Nephron (organoid): ENCODE measurements at regions not wholly inside any gene's neighbourhood (a gene's known extent, or its start where the extent isn't known, plus 50 kb on each side); places are given as distances from the start of the nearest gene placed in this dataset.

Source experiments
- H3K27ac Mint-ChIP-seq, 3 experiments: 2 replicates each; pipeline ENCODE4 v1.8.0; 2020; ENCODE audit warnings: mixed read lengths in 3 of 3, mild to moderate bottlenecking in 2 of 3, moderate library complexity in 1 of 3
- H3K27me3 Mint-ChIP-seq: 2 replicates; pipeline ENCODE4 v1.8.0; 2021; ENCODE audit warnings: low read depth, mild to moderate bottlenecking, moderate library complexity, mixed read lengths
- H3K36me3 Mint-ChIP-seq: 2 replicates; pipeline ENCODE4 v1.8.0; 2020; ENCODE audit warnings: low read depth, mixed read lengths
- H3K4me1 Mint-ChIP-seq: 2 replicates; pipeline ENCODE4 v1.8.0; 2020; ENCODE audit warnings: mixed read lengths
- H3K4me3 Mint-ChIP-seq, 3 experiments: 2 replicates each; pipeline ENCODE4 v1.8.0; 2020; ENCODE audit warnings: mild to moderate bottlenecking in 3 of 3, mixed read lengths in 3 of 3, moderate library complexity in 2 of 3
- H3K9me3 Mint-ChIP-seq: 2 replicates; pipeline ENCODE4 v1.8.0; 2020; ENCODE audit warnings: mixed read lengths
- TF ChIP-seq, protein P1 (sequence below), 3 experiments: fragments of 200-600 bp; sonication (generic); IDR thresholded peaks; one replicate each; pipeline ENCODE4 v1.5.0; 2021; ENCODE audit warnings: antibody characterized with exemption in 3 of 3; ENCODE audit not compliant: unreplicated experiment in 3 of 3

DNA sequence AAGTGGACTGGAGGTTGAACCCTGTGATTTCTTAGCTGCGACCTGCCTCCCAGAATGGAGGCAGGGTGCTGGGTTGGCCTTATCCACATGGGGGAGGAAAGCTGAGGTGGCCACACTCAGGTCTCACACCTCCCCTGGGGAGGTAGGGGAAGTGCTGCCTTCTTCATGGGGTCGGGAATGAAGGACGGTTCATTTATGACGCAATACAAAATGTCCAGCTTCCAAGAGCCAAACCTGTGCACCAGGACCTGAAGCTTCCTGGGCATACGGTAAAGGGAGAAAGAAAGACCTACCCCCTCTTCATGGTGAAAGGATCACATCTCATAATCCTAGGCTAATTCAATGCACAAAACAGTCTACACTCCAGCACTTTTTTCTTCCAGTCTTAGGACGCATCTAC lies 150.6 kb upstream of the CDYL start:
- H3K4me1 Mint-ChIP-seq, result no peaks in the 10 kb centered on the region
- H3K27ac Mint-ChIP-seq, result no peak overlapping the region
- no peaks in the 10 kb centered on the region for H3K27me3 Mint-ChIP-seq
- peaks cover 11% of the 10 kb centered on the region for H3K9me3 Mint-ChIP-seq
- TF ChIP-seq, protein P1, sequence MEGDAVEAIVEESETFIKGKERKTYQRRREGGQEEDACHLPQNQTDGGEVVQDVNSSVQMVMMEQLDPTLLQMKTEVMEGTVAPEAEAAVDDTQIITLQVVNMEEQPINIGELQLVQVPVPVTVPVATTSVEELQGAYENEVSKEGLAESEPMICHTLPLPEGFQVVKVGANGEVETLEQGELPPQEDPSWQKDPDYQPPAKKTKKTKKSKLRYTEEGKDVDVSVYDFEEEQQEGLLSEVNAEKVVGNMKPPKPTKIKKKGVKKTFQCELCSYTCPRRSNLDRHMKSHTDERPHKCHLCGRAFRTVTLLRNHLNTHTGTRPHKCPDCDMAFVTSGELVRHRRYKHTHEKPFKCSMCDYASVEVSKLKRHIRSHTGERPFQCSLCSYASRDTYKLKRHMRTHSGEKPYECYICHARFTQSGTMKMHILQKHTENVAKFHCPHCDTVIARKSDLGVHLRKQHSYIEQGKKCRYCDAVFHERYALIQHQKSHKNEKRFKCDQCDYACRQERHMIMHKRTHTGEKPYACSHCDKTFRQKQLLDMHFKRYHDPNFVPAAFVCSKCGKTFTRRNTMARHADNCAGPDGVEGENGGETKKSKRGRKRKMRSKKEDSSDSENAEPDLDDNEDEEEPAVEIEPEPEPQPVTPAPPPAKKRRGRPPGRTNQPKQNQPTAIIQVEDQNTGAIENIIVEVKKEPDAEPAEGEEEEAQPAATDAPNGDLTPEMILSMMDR (IDR thresholded peaks at IDR 0.05; ENCODE audit: unreplicated experiment in 3 of 3), result no peak
- H3K36me3 Mint-ChIP-seq, result no peaks in the 10 kb centered on the region
- no peak overlapping the region for H3K4me3 Mint-ChIP-seq

DNA sequence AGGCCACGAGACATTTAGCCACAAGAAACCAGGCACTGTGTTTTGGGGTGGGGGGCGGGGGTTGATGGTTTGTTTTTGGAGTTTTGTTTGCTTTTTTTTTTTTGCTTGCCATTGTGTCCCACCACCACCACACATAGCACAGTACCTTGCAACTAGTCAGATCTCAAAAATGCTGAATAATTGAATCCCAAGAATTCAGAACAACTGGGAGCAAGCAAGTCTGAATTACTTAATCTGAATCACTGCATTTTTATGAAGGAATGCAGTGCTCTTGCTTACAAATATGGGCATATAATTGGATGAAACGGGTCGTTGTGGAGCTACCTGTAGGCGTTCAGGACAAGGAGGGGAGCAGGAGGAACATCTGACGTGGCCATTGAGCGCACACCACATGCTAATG lies 151.5 kb upstream of the CDYL start:
- no peak overlapping the region for H3K27ac Mint-ChIP-seq
- H3K36me3 Mint-ChIP-seq, result no peaks in the 10 kb centered on the region
- TF ChIP-seq, protein P1 (IDR thresholded peaks at IDR 0.05; ENCODE audit: unreplicated experiment in 3 of 3), result no peak
- H3K27me3 Mint-ChIP-seq, result no peaks in the 10 kb centered on the region
- peaks cover 6% of the 10 kb centered on the region for H3K9me3 Mint-ChIP-seq
- no peak overlapping the region for H3K4me3 Mint-ChIP-seq
- H3K4me1 Mint-ChIP-seq, result no peaks in the 10 kb centered on the region

DNA sequence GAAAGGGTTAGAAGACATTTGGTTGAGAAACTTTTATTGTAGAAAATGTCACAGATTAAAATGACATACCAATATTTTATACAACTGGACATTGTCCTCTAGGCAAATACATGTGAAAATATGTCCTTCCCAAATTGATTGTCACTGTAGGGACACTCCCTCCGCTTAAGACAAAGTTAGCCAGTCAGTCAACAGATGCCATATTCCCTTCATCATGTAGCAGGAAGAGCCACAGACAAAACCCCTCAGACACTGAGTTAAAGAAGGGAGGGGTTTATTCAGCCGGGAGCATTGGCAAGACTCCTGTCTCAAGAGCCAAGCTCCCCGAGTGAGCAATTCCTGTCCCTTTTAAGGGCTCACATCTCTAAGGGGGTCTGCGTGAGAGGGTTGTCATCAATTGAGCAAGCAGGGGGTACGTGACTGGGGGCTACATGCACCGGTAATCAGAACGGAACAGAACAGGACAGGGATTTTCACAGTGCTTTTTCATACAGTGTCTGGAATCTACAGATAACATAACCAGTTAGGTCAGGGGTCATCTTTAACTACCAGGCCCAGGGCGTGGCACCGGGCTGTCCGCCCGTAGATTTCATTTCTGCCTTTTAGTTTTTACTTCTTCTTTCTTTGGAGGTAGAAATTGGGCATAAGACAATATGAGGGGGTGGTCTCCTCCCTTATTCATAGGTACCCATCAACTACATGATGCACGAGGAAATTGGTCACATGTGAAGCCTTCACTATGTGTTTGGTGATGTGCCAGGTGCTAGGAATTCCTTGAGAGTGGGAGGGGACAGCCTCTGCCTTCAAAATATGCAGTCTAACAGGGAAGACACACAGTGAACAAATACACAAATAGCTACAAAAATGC lies 155.7 kb upstream of the CDYL start:
- Mint-ChIP-seq H3K9me3 (peaks cover 4% of the 10 kb centered on the region), H3K27me3 (no peaks in the 10 kb centered on the region), H3K36me3 (no peaks in the 10 kb centered on the region), H3K27ac (no peak overlapping the region), H3K4me3 (no peak overlapping the region), H3K4me1 (no peaks in the 10 kb centered on the region)
- TF ChIP-seq, protein P1 (IDR thresholded peaks at IDR 0.05; ENCODE audit: unreplicated experiment in 3 of 3), result no peak

DNA sequence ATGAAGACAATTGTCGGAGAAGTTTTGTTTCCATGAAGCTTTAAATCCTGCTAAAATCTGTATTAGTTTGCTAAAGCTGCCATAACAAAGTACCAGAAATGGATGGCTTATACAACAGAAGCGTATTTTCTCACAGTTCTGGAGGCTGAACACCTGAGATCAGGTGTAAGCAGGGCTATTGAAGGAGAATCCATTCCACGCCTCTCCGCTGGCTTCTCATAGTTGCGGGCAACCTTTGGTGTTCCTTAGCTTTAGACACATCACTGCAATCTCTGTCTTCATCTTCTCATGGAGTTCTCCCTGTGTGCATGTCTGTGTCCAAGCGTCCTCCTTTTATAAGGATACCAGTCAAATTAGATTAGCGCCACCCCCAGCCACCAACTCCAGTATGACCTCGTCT lies 159.9 kb upstream of the CDYL start:
- TF ChIP-seq, protein P1 (IDR thresholded peaks at IDR 0.05; ENCODE audit: unreplicated experiment in 3 of 3), result no peak
- peaks cover 6% of the 10 kb centered on the region for H3K9me3 Mint-ChIP-seq
- no peaks in the 10 kb centered on the region for H3K27me3 Mint-ChIP-seq

DNA sequence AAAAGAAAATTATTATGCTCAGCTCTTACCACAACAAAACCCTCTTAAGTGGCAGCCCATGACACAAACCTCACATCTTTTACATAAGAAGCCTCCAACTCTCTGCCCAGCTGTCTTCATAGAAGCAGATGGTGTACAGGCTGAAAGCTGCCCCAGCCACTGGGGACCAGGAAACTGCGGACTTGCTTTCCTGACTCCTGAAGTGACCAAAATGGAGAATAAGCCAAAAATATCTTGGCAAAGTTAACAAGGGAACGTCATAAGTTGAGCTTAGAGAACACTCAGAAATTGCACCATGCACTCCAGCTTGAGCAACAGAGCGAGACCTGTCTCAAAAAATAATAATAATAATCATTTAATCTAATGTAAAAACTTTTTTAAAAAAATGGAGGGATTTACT lies 160.3 kb upstream of the CDYL start:
- Mint-ChIP-seq H3K36me3 (no peaks in the 10 kb centered on the region), H3K4me3 (peak overlapping the region in 1 of 3 experiments; percentile 25), H3K27ac (no peak overlapping the region), H3K9me3 (peaks cover 6% of the 10 kb centered on the region), H3K4me1 (peaks cover 31% of the 10 kb centered on the region), H3K27me3 (no peaks in the 10 kb centered on the region)
- TF ChIP-seq, protein P1 (IDR thresholded peaks at IDR 0.05; ENCODE audit: unreplicated experiment in 3 of 3), result no peak

More for the DNA sequence above, 159.9 kb upstream of the CDYL start:
- Mint-ChIP-seq H3K4me3 (no peak overlapping the region), H3K36me3 (no peaks in the 10 kb centered on the region), H3K27ac (no peak overlapping the region), H3K4me1 (peaks cover 27% of the 10 kb centered on the region)

DNA sequence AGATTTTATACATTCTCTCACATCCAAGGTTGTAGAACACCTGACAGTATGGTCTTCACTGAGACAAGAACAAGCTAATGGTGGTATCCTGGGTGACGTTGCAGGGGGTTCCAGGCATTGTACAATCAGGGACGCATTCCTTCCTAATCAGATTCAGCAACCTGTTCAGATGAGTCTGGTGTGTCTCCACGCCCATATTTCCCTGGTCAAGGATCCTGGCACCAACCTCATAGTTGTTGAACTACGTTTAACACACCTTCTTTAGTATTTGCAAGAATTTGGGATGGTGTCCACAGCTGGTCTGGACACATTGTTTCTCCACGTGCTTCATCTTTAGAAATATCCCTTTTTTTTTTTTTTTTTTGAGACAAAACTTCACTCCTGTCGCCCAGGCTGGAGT lies 161.0 kb upstream of the CDYL start:
- H3K27me3 Mint-ChIP-seq, result no peaks in the 10 kb centered on the region
- peaks cover 6% of the 10 kb centered on the region for H3K9me3 Mint-ChIP-seq
- H3K27ac Mint-ChIP-seq, result no peak overlapping the region
- peaks cover 36% of the 10 kb centered on the region for H3K4me1 Mint-ChIP-seq
- H3K36me3 Mint-ChIP-seq, result no peaks in the 10 kb centered on the region
- H3K4me3 Mint-ChIP-seq, result no peak overlapping the region
- TF ChIP-seq, protein P1 (IDR thresholded peaks at IDR 0.05; ENCODE audit: unreplicated experiment in 3 of 3), result no peak
